ENCODE measurements at regions not wholly inside any gene's neighbourhood (a gene's known extent, or its start where the extent isn't known, plus 50 kb on each side); places are given as distances from the start of the nearest gene placed in this dataset.

GRCh38 chr2:187855689-187856088, 301.5 kb upstream of the TFPI start:
- no peak for TF ChIP-seq CTCF (IDR thresholded peaks at IDR 0.05; ENCODE audit: low read depth, low read length)
- TF ChIP-seq, protein P1, sequence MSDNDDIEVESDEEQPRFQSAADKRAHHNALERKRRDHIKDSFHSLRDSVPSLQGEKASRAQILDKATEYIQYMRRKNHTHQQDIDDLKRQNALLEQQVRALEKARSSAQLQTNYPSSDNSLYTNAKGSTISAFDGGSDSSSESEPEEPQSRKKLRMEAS (IDR thresholded peaks at IDR 0.05; ENCODE audit: low read depth, low read length) = no peak
- no peak for TF ChIP-seq POLR2A (IDR thresholded peaks at IDR 0.05; ENCODE audit: extremely low read depth, insufficient read length)
- no peak for TF ChIP-seq MYC (IDR thresholded peaks at IDR 0.05; ENCODE audit: low read depth, low read length)

Data from NB4 (cell line).